K562 (cell line): ENCODE measurements at regions not wholly inside any gene's neighbourhood (a gene's known extent, or its start where the extent isn't known, plus 50 kb on each side); places are given as distances from the start of the nearest gene placed in this dataset.

Experiments
- ATAC-seq: fragments of 200-7000 bp; cut with Tn5 transposase; 3 replicates; pipeline ENCODE4 v1.9.1; 2020; ENCODE audit warnings: moderate library complexity
- BruUV-seq: library from RNA; stranded (reverse); fragments of 400-500 nt; replicated peaks from 2 replicates; lab custom pipeline; 2021; lab: Mats Ljungman, UMichigan
- CTCF ChIA-PET: fragments of 300-600 bp; formaldehyde crosslinking; extraction: SDS; loops from one replicate; lab custom pipeline; 2021; ENCODE audit warnings: low intra/inter-chr PET ratio; lab: Yijun Ruan, JAX
- POLR2A ChIA-PET: fragments of 300-600, 350-650 bp; sonication (Branson Sonifier 250); formaldehyde crosslinking; extraction: SDS; loops from one replicate; lab custom pipeline; 2021; ENCODE audit warnings: antibody characterized with exemption, inconsistent platforms; lab: Yijun Ruan, JAX
- DNase-seq, 4 experiments: peaks; one replicate each; pipeline versions ENCODE4 v3.0.0 to v3.0.0-alpha.2; 2011 to 2018; ENCODE audit warnings: low spot score in 3 of 4, mixed read lengths in 3 of 4; ENCODE audit errors: extremely low read depth in 1 of 4
- FAIRE-seq: peaks from 2 replicates; lab custom pipeline; 2011; peaks lifted over from hg19 to GRCh38; lab: Jason Lieb, UNC
- H2AFZ ChIP-seq: 2 replicates; pipeline ENCODE4 v1.6.0; 2011; ENCODE audit warnings: low read depth, low read length, control low read depth, inconsistent platforms
- H3K27ac ChIP-seq: fragments of 200-600 bp; 3 replicates; pipeline ENCODE4 v1.8.0; 2011; ENCODE audit warnings: low read depth, mild to moderate bottlenecking, control low read depth, inconsistent platforms, low read length, moderate library complexity, mixed read lengths; ENCODE audit errors: extremely low read depth
- H3K27me3 ChIP-seq, 2 experiments: fragments of 300-600 bp in 1 of 2; 2 replicates in 1 of 2; 3 replicates in 1 of 2; pipeline versions ENCODE4 v1.6.0 to v1.8.0; 2011; ENCODE audit warnings: inconsistent platforms in 2 of 2, low read length in 2 of 2, mild to moderate bottlenecking in 1 of 2, mixed read lengths in 1 of 2, moderate library complexity in 1 of 2; ENCODE audit not compliant: control insufficient read depth in 2 of 2, insufficient read depth in 2 of 2
- H3K36me3 ChIP-seq: fragments of 300-600 bp; 3 replicates; pipeline ENCODE4 v1.8.0; 2011; ENCODE audit warnings: mild to moderate bottlenecking, low read length, inconsistent platforms; ENCODE audit not compliant: control insufficient read depth, insufficient read depth
- H3K4me1 ChIP-seq, 2 experiments: fragments of 200-600 bp in 1 of 2; replicated peaks in 1 of 2; 2 replicates in 1 of 2; 3 replicates in 1 of 2; pipeline versions ENCODE4 v1.5.1 to v1.8.0; 2011; ENCODE audit warnings: inconsistent platforms in 2 of 2, low read length in 2 of 2, mild to moderate bottlenecking in 1 of 2, mixed read lengths in 1 of 2, moderate library complexity in 1 of 2; ENCODE audit not compliant: control insufficient read depth in 2 of 2, insufficient read depth in 2 of 2
- H3K4me2 ChIP-seq: 2 replicates; pipeline ENCODE4 v1.6.1; 2011; ENCODE audit warnings: low read length, control low read depth, inconsistent platforms, mixed read lengths; ENCODE audit not compliant: insufficient read depth
- H3K4me3 ChIP-seq: fragments of 200-600 bp; sonication (generic), shearing (Covaris generic); 2 replicates; pipeline ENCODE4 v1.5.1; 2016; ENCODE audit warnings: control low read depth, inconsistent platforms
- H3K79me2 ChIP-seq: fragments of 200-600 bp; 3 replicates; pipeline ENCODE4 v1.8.0; 2011; ENCODE audit warnings: low read length, inconsistent platforms; ENCODE audit not compliant: control insufficient read depth, insufficient read depth
- H3K9ac ChIP-seq, 2 experiments: 2 replicates each; pipeline versions ENCODE4 v1.6.0 to v1.6.1; 2011; ENCODE audit warnings: low read depth in 2 of 2, low read length in 2 of 2, control low read depth in 1 of 2, inconsistent platforms in 1 of 2, mild to moderate bottlenecking in 1 of 2, mixed read lengths in 1 of 2; ENCODE audit not compliant: insufficient read depth in 1 of 2
- H3K9me1 ChIP-seq: one replicate; pipeline ENCODE4 v1.6.0; 2011; ENCODE audit warnings: inconsistent platforms, mild to moderate bottlenecking, low read length, moderate library complexity; ENCODE audit not compliant: control insufficient read depth, insufficient read depth
- H3K9me3 ChIP-seq: replicated peaks from 2 replicates; pipeline ENCODE4 v1.5.1; 2011; ENCODE audit warnings: low read depth, low read length, inconsistent platforms; ENCODE audit not compliant: control insufficient read depth, insufficient read depth
- H4K20me1 ChIP-seq: replicated peaks from 2 replicates; pipeline ENCODE4 v1.6.1; 2011; ENCODE audit warnings: low read length, inconsistent platforms, mixed read lengths; ENCODE audit not compliant: control insufficient read depth, insufficient read depth
- BDP1 ChIP-seq: IDR thresholded peaks from 3 replicates; pipeline ENCODE4 v1.6.1; 2011; ENCODE audit not compliant: insufficient read length, insufficient read depth
- ETV1 ChIP-seq: fragments of 450-650 bp; conservative IDR thresholded peaks from 2 replicates; pipeline ENCODE4 v1.6.1; 2016; ENCODE audit warnings: missing genetic modification characterization, control low read depth, low read depth, missing compliant biosample characterization
- EWSR1 ChIP-seq: fragments of 450-650 bp; IDR thresholded peaks from 2 replicates; pipeline ENCODE4 v1.6.1; 2018; ENCODE audit warnings: borderline replicate concordance, mild to moderate bottlenecking, low read depth, moderate library complexity; ENCODE audit not compliant: partially characterized antibody
- FUS ChIP-seq: fragments of 200-400 bp; formaldehyde crosslinking; optimal IDR thresholded peaks from 2 replicates; pipeline ENCODE3; 2017; ENCODE audit warnings: low read depth, low read length
- KLF13 ChIP-seq: fragments of 450-650 bp; IDR thresholded peaks from 2 replicates; pipeline ENCODE4 v1.6.1; 2016; ENCODE audit warnings: missing genetic modification characterization, low read depth, mild to moderate bottlenecking, missing compliant biosample characterization, moderate library complexity, borderline replicate concordance
- NFIX ChIP-seq: fragments of 250-450 bp; sonication (Bioruptor Pico); IDR thresholded peaks from 2 replicates; pipeline ENCODE4 v1.4.0; 2020; ENCODE audit warnings: low read depth, mild to moderate bottlenecking, moderate library complexity
- NFXL1 ChIP-seq: fragments of 450-650 bp; formaldehyde crosslinking; IDR thresholded peaks from 2 replicates; pipeline ENCODE4 v1.4.0; 2021; ENCODE audit warnings: mild to moderate bottlenecking
- XRCC3 ChIP-seq: fragments of 450-650 bp; IDR thresholded peaks from 2 replicates; pipeline ENCODE4 v1.6.1; 2017; ENCODE audit warnings: mild to moderate bottlenecking, moderate library complexity
- ZNF133 ChIP-seq: fragments of 250-450 bp; sonication (Bioruptor Pico); IDR thresholded peaks from 2 replicates; pipeline ENCODE4 v1.4.0; 2020; ENCODE audit warnings: mild to moderate bottlenecking
- WGBS: fragments of 100-300 bp; shearing (Covaris generic); methylation state at CpG from one replicate; pipeline ENCODE4 v1.1.6; 2016; ENCODE audit warnings: low coverage, mixed read lengths; ENCODE audit not compliant: insufficient coverage; ENCODE audit errors: missing lambda C conversion rate; 5-methylcytosine and 5-hydroxymethylcytosine counted together
- in situ Hi-C: fragments of 300-500 bp; cut with MboI; formaldehyde crosslinking; loops from 4 replicates; pipeline ENCODE4 v1.15.0; 2018; ENCODE audit warnings: inconsistent platforms, mixed read lengths
- intact Hi-C: fragments of 100-400 bp; cut with micrococcal nuclease; formaldehyde crosslinking; loops from 2 replicates; pipeline ENCODE4 v1.14.2; 2022
- TF ChIP-seq, protein P1 (sequence below): sonication (generic); formaldehyde crosslinking; IDR thresholded peaks from 2 replicates; pipeline ENCODE4 v1.8.0; 2023; ENCODE audit warnings: missing genetic modification reagents, mild to moderate bottlenecking, borderline replicate concordance
- TF ChIP-seq, protein P2 (sequence below): fragments of 250-450 bp; sonication (Bioruptor Pico); IDR thresholded peaks from 2 replicates; pipeline ENCODE4 v1.4.0; 2020

DNA sequence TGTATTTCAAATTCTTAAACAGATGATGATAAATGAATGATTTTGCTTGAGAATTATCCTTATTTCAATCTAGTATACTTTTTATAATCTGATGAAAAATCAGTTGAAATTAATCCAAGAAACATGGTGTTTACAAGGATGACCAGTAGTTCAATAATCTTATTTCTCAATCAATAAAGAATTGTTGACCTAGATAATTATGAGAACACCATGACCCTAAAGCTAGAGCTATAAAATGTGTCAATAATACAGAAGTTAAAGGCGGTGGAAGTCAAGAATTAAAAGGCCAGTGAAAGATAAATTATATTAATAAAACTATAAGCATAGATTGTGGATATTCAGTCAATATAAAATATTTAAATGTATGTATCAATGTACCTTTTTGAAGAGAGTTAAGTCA, 667.4 kb upstream of the GCFC2 start:
- no peak for ATAC-seq
- no peak for FAIRE-seq
- H3K79me2 ChIP-seq = no peaks in the 10 kb centered on the region
- H3K27me3 ChIP-seq = no peaks in the 10 kb centered on the region
- no peak for DNase-seq
- POLR2A ChIA-PET = no interaction called here
- H3K9me3 ChIP-seq = no peaks in the 10 kb centered on the region
- intact Hi-C loops = no loop called here
- 0% methylated on average over 1 of the region's 1 CpG for WGBS
- H3K4me3 ChIP-seq = no peak overlapping the region
- BruUV-seq = no TSS peak
- H3K9ac ChIP-seq = no peak overlapping the region
- H3K27ac ChIP-seq = no peak overlapping the region
- no peaks in the 10 kb centered on the region for H3K36me3 ChIP-seq
- H3K9me1 ChIP-seq = no peaks in the 10 kb centered on the region
- in situ Hi-C loops = no loop called here
- H4K20me1 ChIP-seq = no peaks in the 10 kb centered on the region
- H3K4me1 ChIP-seq = no peaks in the 10 kb centered on the region
- H3K4me2 ChIP-seq = no peak overlapping the region
- CTCF ChIA-PET = no interaction called here
- no peak overlapping the region for H2AFZ ChIP-seq
- TF ChIP-seq ETV1 (tag) (no peak), NFXL1 (no peak), FUS (no peak), BDP1 (no peak), EWSR1 (no peak), ZNF133 (CRISPR knock-in tag) (no peak), XRCC3 (no peak), KLF13 (no peak), NFIX (CRISPR knock-in tag) (no peak)
- TF ChIP-seq, protein P1, sequence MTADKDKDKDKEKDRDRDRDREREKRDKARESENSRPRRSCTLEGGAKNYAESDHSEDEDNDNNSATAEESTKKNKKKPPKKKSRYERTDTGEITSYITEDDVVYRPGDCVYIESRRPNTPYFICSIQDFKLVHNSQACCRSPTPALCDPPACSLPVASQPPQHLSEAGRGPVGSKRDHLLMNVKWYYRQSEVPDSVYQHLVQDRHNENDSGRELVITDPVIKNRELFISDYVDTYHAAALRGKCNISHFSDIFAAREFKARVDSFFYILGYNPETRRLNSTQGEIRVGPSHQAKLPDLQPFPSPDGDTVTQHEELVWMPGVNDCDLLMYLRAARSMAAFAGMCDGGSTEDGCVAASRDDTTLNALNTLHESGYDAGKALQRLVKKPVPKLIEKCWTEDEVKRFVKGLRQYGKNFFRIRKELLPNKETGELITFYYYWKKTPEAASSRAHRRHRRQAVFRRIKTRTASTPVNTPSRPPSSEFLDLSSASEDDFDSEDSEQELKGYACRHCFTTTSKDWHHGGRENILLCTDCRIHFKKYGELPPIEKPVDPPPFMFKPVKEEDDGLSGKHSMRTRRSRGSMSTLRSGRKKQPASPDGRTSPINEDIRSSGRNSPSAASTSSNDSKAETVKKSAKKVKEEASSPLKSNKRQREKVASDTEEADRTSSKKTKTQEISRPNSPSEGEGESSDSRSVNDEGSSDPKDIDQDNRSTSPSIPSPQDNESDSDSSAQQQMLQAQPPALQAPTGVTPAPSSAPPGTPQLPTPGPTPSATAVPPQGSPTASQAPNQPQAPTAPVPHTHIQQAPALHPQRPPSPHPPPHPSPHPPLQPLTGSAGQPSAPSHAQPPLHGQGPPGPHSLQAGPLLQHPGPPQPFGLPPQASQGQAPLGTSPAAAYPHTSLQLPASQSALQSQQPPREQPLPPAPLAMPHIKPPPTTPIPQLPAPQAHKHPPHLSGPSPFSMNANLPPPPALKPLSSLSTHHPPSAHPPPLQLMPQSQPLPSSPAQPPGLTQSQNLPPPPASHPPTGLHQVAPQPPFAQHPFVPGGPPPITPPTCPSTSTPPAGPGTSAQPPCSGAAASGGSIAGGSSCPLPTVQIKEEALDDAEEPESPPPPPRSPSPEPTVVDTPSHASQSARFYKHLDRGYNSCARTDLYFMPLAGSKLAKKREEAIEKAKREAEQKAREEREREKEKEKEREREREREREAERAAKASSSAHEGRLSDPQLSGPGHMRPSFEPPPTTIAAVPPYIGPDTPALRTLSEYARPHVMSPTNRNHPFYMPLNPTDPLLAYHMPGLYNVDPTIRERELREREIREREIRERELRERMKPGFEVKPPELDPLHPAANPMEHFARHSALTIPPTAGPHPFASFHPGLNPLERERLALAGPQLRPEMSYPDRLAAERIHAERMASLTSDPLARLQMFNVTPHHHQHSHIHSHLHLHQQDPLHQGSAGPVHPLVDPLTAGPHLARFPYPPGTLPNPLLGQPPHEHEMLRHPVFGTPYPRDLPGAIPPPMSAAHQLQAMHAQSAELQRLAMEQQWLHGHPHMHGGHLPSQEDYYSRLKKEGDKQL (CRISPR knock-in tag) = no peak
- TF ChIP-seq, protein P2, sequence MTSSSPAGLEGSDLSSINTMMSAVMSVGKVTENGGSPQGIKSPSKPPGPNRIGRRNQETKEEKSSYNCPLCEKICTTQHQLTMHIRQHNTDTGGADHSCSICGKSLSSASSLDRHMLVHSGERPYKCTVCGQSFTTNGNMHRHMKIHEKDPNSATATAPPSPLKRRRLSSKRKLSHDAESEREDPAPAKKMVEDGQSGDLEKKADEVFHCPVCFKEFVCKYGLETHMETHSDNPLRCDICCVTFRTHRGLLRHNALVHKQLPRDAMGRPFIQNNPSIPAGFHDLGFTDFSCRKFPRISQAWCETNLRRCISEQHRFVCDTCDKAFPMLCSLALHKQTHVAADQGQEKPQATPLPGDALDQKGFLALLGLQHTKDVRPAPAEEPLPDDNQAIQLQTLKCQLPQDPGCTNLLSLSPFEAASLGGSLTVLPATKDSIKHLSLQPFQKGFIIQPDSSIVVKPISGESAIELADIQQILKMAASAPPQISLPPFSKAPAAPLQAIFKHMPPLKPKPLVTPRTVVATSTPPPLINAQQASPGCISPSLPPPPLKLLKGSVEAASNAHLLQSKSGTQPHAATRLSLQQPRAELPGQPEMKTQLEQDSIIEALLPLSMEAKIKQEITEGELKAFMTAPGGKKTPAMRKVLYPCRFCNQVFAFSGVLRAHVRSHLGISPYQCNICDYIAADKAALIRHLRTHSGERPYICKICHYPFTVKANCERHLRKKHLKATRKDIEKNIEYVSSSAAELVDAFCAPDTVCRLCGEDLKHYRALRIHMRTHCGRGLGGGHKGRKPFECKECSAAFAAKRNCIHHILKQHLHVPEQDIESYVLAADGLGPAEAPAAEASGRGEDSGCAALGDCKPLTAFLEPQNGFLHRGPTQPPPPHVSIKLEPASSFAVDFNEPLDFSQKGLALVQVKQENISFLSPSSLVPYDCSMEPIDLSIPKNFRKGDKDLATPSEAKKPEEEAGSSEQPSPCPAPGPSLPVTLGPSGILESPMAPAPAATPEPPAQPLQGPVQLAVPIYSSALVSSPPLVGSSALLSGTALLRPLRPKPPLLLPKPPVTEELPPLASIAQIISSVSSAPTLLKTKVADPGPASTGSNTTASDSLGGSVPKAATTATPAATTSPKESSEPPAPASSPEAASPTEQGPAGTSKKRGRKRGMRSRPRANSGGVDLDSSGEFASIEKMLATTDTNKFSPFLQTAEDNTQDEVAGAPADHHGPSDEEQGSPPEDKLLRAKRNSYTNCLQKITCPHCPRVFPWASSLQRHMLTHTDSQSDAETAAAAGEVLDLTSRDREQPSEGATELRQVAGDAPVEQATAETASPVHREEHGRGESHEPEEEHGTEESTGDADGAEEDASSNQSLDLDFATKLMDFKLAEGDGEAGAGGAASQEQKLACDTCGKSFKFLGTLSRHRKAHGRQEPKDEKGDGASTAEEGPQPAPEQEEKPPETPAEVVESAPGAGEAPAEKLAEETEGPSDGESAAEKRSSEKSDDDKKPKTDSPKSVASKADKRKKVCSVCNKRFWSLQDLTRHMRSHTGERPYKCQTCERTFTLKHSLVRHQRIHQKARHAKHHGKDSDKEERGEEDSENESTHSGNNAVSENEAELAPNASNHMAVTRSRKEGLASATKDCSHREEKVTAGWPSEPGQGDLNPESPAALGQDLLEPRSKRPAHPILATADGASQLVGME (CRISPR knock-in tag) = no peak
